Chondrocyte (in vitro differentiated cells): ENCODE measurements at regions not wholly inside any gene's neighbourhood (a gene's known extent, or its start where the extent isn't known, plus 50 kb on each side); places are given as distances from the start of the nearest gene placed in this dataset.

Source experiments
- DNase-seq: peaks from one replicate; pipeline ENCODE4 v3.0.0; 2021; ENCODE audit warnings: mixed read lengths, low spot score
- H3K27ac Mint-ChIP-seq: one replicate; pipeline ENCODE4 v1.8.0; 2021; ENCODE audit warnings: mild to moderate bottlenecking, moderate library complexity, mixed read lengths; ENCODE audit not compliant: unreplicated experiment
- H3K27me3 Mint-ChIP-seq: 2 replicates; pipeline ENCODE4 v1.8.0; 2021; ENCODE audit warnings: low read depth, mixed read lengths
- H3K36me3 Mint-ChIP-seq: 2 replicates; pipeline ENCODE4 v1.8.0; 2021; ENCODE audit warnings: low read depth, mixed read lengths
- H3K4me1 Mint-ChIP-seq: 2 replicates; pipeline ENCODE4 v1.8.0; 2021; ENCODE audit warnings: low read depth, mild to moderate bottlenecking, mixed read lengths
- H3K4me3 Mint-ChIP-seq: one replicate; pipeline ENCODE4 v1.8.0; 2021; ENCODE audit warnings: mild to moderate bottlenecking, moderate library complexity, mixed read lengths; ENCODE audit not compliant: unreplicated experiment
- H3K9me3 Mint-ChIP-seq: 2 replicates; pipeline ENCODE4 v1.8.0; 2021; ENCODE audit warnings: low read depth, mixed read lengths
- TF ChIP-seq, protein P1 (sequence below): fragments of 200-600 bp; sonication (generic); IDR thresholded peaks from 2 replicates; pipeline ENCODE4 v1.5.0; 2021; ENCODE audit warnings: antibody characterized with exemption, mild to moderate bottlenecking, moderate library complexity

DNA sequence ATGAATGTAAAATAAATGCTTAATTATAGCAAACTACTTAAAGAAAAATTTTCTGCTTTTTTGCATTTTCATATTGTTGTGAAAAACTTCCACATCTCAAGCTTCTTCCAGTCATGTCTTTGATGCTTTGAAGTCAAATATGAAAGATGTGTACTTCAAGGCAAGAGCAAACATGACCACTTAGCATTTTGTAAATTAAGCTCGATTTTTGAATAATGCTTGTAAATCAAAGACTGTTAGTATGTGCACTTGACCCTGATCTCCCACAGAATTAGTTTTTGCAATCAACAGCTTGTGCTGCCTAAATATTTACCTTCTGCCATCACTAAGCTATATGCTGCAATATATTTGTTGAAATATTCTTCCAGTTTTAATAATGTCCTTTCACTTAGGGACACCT is 486.1 kb upstream of the ID2 start:
- TF ChIP-seq, protein P1, sequence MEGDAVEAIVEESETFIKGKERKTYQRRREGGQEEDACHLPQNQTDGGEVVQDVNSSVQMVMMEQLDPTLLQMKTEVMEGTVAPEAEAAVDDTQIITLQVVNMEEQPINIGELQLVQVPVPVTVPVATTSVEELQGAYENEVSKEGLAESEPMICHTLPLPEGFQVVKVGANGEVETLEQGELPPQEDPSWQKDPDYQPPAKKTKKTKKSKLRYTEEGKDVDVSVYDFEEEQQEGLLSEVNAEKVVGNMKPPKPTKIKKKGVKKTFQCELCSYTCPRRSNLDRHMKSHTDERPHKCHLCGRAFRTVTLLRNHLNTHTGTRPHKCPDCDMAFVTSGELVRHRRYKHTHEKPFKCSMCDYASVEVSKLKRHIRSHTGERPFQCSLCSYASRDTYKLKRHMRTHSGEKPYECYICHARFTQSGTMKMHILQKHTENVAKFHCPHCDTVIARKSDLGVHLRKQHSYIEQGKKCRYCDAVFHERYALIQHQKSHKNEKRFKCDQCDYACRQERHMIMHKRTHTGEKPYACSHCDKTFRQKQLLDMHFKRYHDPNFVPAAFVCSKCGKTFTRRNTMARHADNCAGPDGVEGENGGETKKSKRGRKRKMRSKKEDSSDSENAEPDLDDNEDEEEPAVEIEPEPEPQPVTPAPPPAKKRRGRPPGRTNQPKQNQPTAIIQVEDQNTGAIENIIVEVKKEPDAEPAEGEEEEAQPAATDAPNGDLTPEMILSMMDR: no peak
- no peaks in the 10 kb centered on the region for H3K27me3 Mint-ChIP-seq

DNA sequence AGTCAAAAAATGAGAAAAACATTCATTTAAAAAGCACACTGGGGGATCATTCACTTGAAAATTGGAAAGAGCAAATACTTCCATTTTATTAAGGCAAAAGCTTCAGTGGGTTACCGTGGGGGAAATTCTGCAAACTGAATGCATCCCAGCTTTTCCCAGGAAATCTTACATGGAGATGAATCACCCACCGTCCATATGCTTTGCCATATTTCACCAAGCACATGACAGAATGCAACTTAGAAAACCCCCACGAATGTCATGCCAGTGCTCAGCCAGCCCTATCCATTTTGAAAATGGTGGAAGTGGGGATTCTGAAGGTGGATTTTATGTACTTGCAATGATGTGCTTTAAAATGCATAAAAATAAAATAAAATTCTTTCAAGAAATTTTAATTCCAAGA is 485.5 kb upstream of the ID2 start:
- no peaks in the 10 kb centered on the region for H3K9me3 Mint-ChIP-seq

More for the DNA sequence above, 486.1 kb upstream of the ID2 start:
- DNase-seq: no peak
- H3K9me3 Mint-ChIP-seq: no peaks in the 10 kb centered on the region
- peaks cover 7% of the 10 kb centered on the region for H3K4me1 Mint-ChIP-seq
- H3K27ac Mint-ChIP-seq: no peak overlapping the region
- no peaks in the 10 kb centered on the region for H3K36me3 Mint-ChIP-seq
- H3K4me3 Mint-ChIP-seq: no peak overlapping the region

DNA sequence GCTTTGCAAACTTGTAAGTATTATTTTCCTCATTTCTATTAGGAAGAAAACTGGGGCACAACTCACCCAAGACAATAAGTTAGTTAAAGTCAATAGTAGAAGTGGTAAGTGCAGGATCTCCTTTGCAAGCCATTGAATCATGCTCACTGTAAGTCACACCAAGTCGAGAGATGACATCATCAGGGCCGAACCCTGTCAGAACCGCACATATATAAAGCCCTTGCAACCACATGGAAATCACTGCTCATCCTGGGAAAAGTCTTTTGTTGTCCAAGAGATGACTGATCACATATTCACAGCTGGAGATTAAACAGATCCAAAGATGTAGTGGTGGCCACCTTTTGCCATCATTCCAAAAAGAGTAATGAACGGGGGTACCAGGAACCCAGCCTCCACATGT is 484.8 kb upstream of the ID2 start:
- no peak for DNase-seq
- TF ChIP-seq, protein P1: no peak
- Mint-ChIP-seq H3K27me3 (no peaks in the 10 kb centered on the region), H3K27ac (no peak overlapping the region), H3K36me3 (no peaks in the 10 kb centered on the region), H3K4me1 (peaks cover 7% of the 10 kb centered on the region), H3K9me3 (no peaks in the 10 kb centered on the region), H3K4me3 (no peak overlapping the region)

More for the DNA sequence above, 485.5 kb upstream of the ID2 start:
- DNase-seq: no peak
- Mint-ChIP-seq H3K4me3 (no peak overlapping the region), H3K36me3 (no peaks in the 10 kb centered on the region), H3K4me1 (peaks cover 7% of the 10 kb centered on the region), H3K27me3 (no peaks in the 10 kb centered on the region), H3K27ac (no peak overlapping the region)
- TF ChIP-seq, protein P1: no peak

DNA sequence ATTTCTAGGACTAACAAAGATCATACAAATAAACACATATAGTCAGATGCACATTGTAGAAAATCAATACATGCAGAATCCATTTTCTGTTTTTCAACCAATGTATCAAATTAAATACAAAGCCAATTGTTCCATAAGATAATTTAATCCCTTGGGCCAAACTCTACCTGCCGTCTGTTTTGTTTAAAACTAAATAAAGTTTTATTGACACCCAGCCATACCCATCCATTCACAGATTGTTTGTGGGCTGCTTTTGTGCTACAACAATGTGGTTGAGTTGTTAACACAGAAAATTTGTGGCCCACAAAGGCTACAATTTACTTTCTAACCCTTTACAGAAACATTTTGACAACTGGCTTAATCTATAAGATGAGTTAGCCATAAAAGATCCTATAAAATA is 484.0 kb upstream of the ID2 start:
- Mint-ChIP-seq H3K4me1 (peaks cover 7% of the 10 kb centered on the region), H3K27ac (no peak overlapping the region), H3K4me3 (no peak overlapping the region), H3K27me3 (no peaks in the 10 kb centered on the region), H3K36me3 (no peaks in the 10 kb centered on the region), H3K9me3 (no peaks in the 10 kb centered on the region)
- TF ChIP-seq, protein P1: no peak
- no peak for DNase-seq

DNA sequence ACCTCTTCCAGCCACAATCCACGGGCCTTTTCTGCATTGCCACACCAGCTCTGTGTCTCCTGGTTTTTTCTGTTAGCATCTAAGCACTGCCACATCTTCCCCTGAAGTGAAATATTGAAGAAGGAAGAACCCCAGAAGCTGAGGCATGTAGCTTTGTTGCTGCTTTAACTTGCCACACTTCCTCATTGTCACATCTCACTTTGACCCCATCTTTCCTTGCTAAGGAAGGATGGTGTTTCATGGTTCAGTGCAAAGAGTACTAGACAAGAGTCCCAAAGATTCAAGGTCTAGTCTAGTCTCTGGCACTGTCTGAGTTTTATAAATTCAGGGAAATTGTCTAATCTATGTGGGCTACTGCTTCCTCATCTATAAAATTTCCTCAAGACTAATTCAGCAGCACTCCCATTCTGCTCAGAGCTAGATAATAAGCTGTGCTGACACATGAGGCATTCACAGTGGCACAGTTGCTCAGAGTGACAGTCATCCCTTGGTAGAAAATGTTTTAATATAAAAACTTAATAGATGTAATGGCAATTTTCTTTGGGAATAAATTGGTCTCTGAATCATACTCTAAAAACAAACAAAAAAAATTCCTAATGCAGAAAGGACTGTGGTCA is 483.0 kb upstream of the ID2 start:
- no peak for DNase-seq
- H3K4me1 Mint-ChIP-seq: no peaks in the 10 kb centered on the region
- H3K36me3 Mint-ChIP-seq: no peaks in the 10 kb centered on the region
- TF ChIP-seq, protein P1: no peak
- no peaks in the 10 kb centered on the region for H3K27me3 Mint-ChIP-seq
- no peaks in the 10 kb centered on the region for H3K9me3 Mint-ChIP-seq
- H3K4me3 Mint-ChIP-seq: no peak overlapping the region
- H3K27ac Mint-ChIP-seq: no peak overlapping the region
